Medulla oblongata (tissue), 1 donor: ENCODE measurements at regions not wholly inside any gene's neighbourhood (a gene's known extent, or its start where the extent isn't known, plus 50 kb on each side); places are given as distances from the start of the nearest gene placed in this dataset.
A peak's percentile ranks its signal among the peaks of the same experiment; 100 is the strongest.

Experiments
- DNase-seq: peaks from one replicate; pipeline ENCODE4 v3.0.0-alpha.2; 2015; ENCODE audit errors: extremely low spot score

DNA sequence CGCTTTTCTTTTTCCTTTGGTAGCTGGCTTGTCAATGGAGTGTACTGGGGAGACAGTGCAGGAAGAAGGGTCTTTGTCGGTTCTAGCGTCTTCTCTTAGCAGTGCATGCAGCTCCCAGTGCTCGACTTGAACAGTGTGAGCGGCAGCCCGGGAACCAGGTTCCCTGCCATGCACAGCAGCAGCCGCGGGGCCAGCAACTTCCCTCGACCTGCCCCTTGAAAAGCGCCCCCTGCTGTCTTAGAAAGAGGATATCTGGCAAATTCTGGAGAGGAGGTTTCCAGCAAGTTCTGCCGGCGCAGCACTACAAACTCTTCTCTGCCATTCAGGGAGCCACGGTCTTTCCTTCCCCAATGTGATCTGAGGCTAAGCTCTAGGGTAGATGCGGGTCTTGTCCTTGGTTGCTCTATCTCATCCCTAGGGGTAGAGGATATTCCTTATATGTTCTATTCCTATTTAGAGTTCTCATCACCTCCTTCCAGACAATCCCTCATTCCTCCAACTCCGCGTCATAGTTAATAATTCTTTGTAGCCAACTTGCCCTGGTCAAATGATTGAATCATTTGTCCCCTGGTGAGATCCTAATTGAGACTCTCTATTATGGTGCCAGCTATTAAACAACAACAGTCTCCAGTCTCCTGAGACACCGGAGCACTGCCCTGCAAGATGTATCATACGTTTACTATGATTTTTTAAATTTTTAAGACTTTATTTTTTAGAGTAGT is 451.3 kb downstream of the PMP22 start:
- peak; percentile 7 for DNase-seq

DNA sequence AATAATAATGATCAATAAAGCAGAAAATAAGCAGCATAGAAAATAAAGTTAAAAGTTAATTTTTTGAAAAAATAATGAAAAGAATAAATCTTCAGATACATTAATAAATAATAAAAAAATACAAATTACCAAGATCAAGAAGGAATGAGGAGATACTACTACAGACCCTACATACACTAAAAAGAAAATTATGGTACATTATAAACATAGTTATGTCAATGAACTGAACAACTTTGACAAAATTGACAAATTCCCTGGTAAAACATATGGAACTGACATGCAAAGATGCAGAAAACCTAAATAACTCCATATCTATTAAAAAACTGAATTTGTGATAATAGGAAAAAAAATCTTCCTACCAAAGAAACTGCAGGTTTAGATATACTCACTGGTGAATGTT is 456.7 kb downstream of the PMP22 start:
- DNase-seq = no peak

DNA sequence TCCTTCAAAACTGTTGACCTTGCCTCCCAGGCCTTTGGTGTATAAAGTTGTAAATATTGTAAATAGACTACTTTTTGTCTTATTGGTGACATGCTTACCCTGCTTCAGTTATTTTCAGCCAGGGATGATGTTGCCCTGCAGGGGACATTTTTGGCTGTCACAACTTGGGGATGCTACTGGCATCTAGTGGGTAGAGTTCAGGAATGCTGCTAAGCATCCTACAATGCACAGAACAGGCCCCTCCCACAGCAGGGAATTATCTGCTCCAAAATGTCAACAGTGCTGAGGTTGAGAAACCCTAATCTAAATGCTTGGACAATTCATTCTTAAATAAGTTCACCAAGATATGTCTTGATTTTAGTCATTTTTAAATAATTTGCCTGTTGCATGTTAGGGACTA is 459.8 kb downstream of the PMP22 start:
- peak; percentile 10 for DNase-seq

GRCh38 chr17:14803826-14804225 is 461.3 kb downstream of the PMP22 start:
- DNase-seq = peak; percentile 67

DNA sequence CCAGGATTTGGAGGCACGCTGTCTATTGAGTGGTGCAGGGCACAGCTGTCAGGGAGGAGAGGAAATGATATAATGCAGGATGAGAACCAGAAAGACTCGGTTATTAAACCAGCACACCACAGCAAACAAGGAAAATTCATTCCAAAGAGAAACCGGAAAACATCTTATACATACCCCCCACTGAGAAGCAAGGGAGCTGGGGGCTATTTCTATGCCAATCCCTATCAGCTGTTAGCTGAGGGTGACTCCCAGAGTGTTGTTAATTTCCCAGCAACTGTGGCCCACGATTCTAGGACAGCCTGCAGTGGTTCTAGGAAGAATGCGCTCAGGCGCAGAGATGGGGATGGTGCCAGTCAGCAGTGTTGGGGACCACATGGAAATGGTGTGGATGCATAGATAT is 467.3 kb downstream of the PMP22 start:
- no peak for DNase-seq

DNA sequence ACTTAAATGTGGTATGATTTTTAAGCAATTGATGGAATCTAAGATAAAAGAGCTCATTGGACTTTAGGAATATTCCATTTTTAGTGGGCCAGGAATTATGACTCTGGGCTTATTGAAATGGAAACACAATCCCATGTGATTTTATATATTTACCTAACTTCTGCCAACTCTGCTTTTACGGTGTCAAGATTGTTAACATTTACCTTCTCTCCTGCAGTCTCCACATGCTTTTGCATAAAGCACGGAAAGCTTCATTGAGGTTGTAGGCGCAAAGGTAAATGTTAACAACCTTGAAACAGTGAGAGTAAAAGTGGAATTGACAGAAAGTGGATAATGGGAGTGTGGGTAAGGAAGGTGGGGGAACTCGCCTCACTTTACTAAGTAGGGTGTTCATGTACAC is 468.1 kb downstream of the PMP22 start:
- DNase-seq = no peak

GRCh38 chr17:14794961-14795360 is 470.2 kb downstream of the PMP22 start:
- no peak for DNase-seq

DNA sequence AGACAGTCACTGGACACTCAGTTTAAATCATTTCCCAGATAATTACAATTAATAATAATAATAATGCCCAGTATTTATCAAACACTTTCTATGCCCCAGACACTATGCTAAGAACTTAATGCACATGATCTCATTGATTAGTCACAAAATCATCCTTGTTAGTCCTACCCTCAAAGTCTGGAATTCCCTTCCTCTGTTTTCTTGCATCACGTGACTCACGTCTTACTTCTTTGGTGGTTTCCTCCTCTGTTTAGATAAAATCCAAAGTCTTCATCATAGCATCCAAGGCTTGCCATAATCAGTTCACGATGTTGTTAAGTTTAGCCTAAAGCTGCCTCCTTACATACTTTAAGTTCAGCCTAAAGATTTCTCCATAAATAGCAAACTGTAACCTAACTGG is 471.9 kb downstream of the PMP22 start:
- no peak for DNase-seq

DNA sequence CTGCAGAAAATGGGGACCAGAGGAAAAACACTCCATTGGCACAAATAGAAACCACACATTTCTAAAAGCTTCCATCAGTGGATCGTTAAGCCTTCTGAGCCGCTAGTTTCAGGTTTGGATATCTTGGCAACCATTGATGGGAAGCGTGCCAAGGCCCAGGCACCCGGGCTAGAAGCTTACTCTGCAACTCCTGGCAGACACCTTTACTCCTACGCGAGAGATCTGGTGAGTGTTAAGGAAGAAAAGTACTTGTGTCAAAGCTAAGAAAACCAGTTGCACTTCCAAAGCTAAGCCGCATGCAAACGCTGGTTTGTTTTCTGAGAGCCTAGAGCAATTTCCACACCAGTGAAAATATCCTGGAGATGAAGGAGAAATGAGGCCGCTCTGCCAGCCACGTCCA is 472.4 kb downstream of the PMP22 start:
- DNase-seq = peak; percentile 9

DNA sequence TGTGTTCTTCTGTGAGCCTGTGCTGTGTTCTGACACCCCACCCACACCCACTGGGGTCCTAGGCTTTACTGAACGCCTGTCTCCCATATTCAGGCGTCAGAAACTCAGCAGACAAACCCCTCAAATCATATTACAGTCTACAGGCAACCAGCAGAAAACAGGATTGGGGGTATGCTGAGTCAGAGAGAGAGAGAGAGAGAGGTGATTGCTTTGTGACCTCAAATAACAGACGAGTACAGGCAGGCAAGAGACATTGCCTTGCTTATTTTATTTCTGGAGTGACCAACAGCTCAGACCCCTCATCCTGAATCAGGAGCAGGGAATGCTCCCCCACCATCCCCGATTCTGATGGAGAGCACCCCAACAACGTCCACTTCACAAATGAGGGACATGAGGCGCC is 473.9 kb downstream of the PMP22 start:
- DNase-seq = no peak

DNA sequence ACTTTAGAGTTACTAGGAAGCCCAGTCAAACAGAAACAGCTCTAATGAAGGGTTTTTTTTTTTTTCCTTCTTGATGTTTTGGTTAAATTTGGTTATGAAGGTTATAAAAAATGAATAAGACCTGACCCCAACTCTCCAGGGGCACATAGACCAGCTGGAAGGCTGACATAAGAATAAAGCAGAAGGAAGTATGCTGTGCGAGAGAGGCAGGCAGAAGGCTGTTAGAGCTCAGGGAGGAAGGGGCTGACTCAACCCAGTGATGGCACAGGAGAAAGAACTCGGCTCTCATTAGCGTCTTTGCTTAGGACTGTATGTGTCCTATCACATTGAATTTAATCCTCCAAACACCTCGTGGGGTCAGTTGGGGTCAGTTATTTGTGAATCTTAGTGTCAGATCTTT is 474.6 kb downstream of the PMP22 start:
- DNase-seq = no peak

DNA sequence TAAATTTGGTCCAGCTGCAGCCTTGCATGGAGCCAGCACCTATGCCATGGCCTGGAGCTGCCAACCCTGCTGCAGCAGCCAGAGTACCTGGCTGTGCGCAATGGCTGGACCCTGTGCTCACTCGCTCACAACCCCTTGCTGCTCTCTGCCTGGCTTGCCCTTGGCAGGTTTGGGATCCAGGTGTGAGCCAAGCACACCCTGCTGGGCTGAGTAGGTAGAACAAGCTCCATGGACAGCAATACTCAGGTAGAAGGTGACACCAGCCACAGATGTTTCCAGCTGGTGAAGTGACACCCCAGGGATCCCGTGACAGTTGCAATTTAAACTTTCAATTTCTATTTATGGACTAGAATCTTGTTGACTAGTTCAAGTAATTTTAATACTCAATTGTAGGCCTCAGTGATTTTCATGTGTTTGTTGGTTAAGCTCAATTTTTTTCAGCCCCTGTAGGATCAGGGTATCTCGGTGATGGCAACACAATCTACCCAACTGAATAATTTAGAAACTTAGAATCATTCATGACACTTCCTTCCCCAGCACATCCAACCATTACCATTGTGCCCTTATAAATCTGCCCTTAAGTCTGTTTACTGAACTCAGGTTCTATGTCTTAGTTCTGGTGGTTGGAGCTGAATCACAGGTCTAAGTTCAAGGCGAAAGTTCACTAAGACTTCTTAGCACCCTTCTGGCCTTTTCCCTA is 480.0 kb downstream of the PMP22 start:
- no peak for DNase-seq

GRCh38 chr17:14781123-14781522 is 480.2 kb downstream of the HS3ST3B1 start:
- no peak for DNase-seq

- no peak for DNase-seq
Observed at GRCh38 chr17:14780097-14780651, 479.3 kb downstream of the HS3ST3B1 start.

DNA sequence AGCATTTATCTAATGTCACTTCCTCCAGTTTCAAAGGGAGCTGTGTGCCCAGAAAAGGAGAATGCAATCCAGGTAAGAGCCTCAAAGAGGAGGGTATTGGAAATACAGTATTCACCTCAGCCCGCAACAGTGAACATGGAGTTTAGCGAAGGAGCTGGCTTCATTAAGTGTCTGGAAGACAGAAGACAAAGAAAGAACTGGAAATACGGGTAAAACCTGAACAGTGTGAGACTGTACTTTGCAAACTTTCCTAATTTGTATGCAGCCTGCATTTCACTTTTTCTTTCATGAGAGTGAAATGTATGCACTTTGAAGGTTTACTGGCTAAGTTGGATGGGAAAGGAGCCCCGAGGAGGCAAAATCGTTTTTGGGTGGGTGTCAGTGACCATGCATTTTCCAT is 478.4 kb downstream of the HS3ST3B1 start:
- DNase-seq = no peak

DNA sequence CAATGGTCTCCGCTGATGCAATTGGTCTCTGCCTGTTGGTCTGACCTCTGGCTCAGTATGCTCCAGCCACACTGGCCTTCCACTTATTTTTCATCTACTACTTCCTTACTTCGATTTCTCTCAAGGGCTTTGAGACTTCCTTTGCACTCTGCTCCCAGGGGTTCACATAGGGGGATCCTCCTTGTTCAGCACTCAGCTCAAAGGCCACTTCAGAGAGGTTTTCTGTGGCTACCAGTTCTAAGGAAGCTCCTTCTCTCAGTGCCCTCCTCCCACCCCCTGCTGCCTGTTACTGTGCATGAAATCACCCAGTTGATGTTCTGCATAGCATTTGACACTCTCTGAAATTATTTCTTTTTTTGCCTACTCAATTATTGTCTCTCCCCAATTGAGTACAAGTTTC is 476.4 kb downstream of the HS3ST3B1 start:
- no peak for DNase-seq

GRCh38 chr17:14776791-14777190 is 475.9 kb downstream of the HS3ST3B1 start:
- DNase-seq = no peak

- DNase-seq = no peak
Observed at GRCh38 chr17:14775731-14776492, 475.0 kb downstream of the HS3ST3B1 start.

- DNase-seq = no peak
Observed at GRCh38 chr17:14774774-14775173, 473.9 kb downstream of the HS3ST3B1 start.

DNA sequence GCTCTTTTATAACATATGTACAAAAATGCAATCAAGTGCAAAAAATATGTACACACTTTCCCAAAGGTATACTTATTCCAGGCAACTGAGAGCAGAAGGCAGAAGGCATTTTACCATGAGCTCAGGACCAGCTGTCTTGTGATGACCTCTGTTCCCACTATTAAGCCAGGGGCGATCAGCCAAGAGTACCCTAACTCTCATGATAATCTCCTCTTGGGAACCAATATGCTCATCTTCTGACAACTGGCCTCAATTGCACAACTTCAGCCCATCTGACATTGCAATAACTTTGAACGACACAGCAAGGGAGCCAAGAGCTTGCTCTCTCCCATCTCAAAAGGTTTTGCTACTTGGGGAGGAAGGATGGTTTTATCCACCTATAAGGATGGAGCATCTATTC is 471.9 kb downstream of the HS3ST3B1 start:
- no peak for DNase-seq

- DNase-seq = no peak
Observed at GRCh38 chr17:14771543-14771942, 470.7 kb downstream of the HS3ST3B1 start.

- DNase-seq = no peak
Observed at GRCh38 chr17:14768923-14769322, 468.0 kb downstream of the HS3ST3B1 start.
